ENCODE measurements at regions not wholly inside any gene's neighbourhood (a gene's known extent, or its start where the extent isn't known, plus 50 kb on each side); places are given as distances from the start of the nearest gene placed in this dataset.

GRCh38 chr2:226364217-226364616 lies 435.4 kb downstream of the IRS1 start:
- DNase-seq = no peak

GRCh38 chr2:226362980-226363379 lies 436.6 kb downstream of the IRS1 start:
- DNase-seq = peak; percentile 19

- no peak for DNase-seq
Measured at GRCh38 chr2:226360658-226361057, 439.0 kb downstream of the IRS1 start.

GRCh38 chr2:226358688-226359087 lies 440.9 kb downstream of the IRS1 start:
- no peak for DNase-seq

GRCh38 chr2:226357816-226358215 lies 441.8 kb downstream of the IRS1 start:
- no peak for DNase-seq

GRCh38 chr2:226355600-226355999 lies 444.0 kb downstream of the IRS1 start:
- DNase-seq = no peak

GRCh38 chr2:226354434-226354833 lies 445.2 kb downstream of the IRS1 start:
- DNase-seq = peak; percentile 75

- no peak for DNase-seq
Measured at GRCh38 chr2:226352941-226353560, 446.6 kb downstream of the IRS1 start.

GRCh38 chr2:226351711-226352110 lies 447.9 kb downstream of the IRS1 start:
- DNase-seq = no peak

- no peak for DNase-seq
Measured at GRCh38 chr2:226339616-226340015, 460.0 kb downstream of the IRS1 start.

- peak; percentile 35 for DNase-seq
Measured at GRCh38 chr2:226338825-226339224, 460.8 kb downstream of the IRS1 start.

GRCh38 chr2:226337941-226338600 lies 461.5 kb downstream of the IRS1 start:
- peak; percentile 24 for DNase-seq

- no peak for DNase-seq
Measured at GRCh38 chr2:226336283-226336682, 463.3 kb downstream of the IRS1 start.

GRCh38 chr2:226334981-226335720 lies 464.5 kb downstream of the IRS1 start:
- DNase-seq = peak; percentile 44

GRCh38 chr2:226333388-226333787 lies 466.2 kb downstream of the IRS1 start:
- DNase-seq = no peak

GRCh38 chr2:226330206-226330605 lies 469.4 kb downstream of the IRS1 start:
- no peak for DNase-seq

- DNase-seq = no peak
Measured at GRCh38 chr2:226329180-226329579, 470.4 kb downstream of the IRS1 start.

- DNase-seq = no peak
Measured at GRCh38 chr2:226327830-226328229, 471.8 kb downstream of the IRS1 start.

- DNase-seq = no peak
Measured at GRCh38 chr2:226325526-226325925, 474.1 kb downstream of the IRS1 start.

GRCh38 chr2:226320076-226320948 lies 479.3 kb downstream of the IRS1 start:
- DNase-seq = no peak

- DNase-seq = no peak
Measured at GRCh38 chr2:226317970-226318369, 481.6 kb downstream of the IRS1 start.

GRCh38 chr2:226313060-226313459 lies 486.6 kb downstream of the IRS1 start:
- no peak for DNase-seq

- DNase-seq = no peak
Measured at GRCh38 chr2:226312155-226312554, 487.5 kb downstream of the IRS1 start.

Measured in fibroblast of skin of right quadriceps (primary cell).